WTC11 (cell line): ENCODE measurements at regions not wholly inside any gene's neighbourhood (a gene's known extent, or its start where the extent isn't known, plus 50 kb on each side); places are given as distances from the start of the nearest gene placed in this dataset.
A peak's percentile ranks its signal among the peaks of the same experiment; 100 is the strongest.

Experiments used
- ATAC-seq: fragments of 200-7000 bp; cut with Tn5 transposase; 2 replicates; pipeline ENCODE4 v1.10.0; 2021; ENCODE audit warnings: mild to moderate bottlenecking, moderate library complexity
- CTCF ChIA-PET: fragments of 300-600 bp; sonication (Branson Sonifier 250); formaldehyde crosslinking; loops from one replicate; lab custom pipeline; 2021; ENCODE audit warnings: antibody characterized with exemption; lab: Charles Lee
- POLR2A ChIA-PET: fragments of 350-600 bp; sonication (Branson Sonifier 250); formaldehyde crosslinking; loops from one replicate; lab custom pipeline; 2021; ENCODE audit warnings: antibody characterized with exemption; lab: Charles Lee
- DNase-seq: peaks from one replicate; pipeline ENCODE4 v3.0.0; 2021; ENCODE audit warnings: low spot score
- H3K27ac Mint-ChIP-seq: 2 replicates; pipeline ENCODE4 v1.8.0; 2021; ENCODE audit warnings: mixed read lengths
- H3K27me3 Mint-ChIP-seq: 2 replicates; pipeline ENCODE4 v1.8.0; 2021; ENCODE audit warnings: low read depth, mild to moderate bottlenecking, moderate library complexity, mixed read lengths
- H3K36me3 Mint-ChIP-seq: 2 replicates; pipeline ENCODE4 v1.8.0; 2021; ENCODE audit warnings: mixed read lengths
- H3K4me1 Mint-ChIP-seq: 2 replicates; pipeline ENCODE4 v1.8.0; 2022; ENCODE audit warnings: mixed read lengths
- H3K4me3 Mint-ChIP-seq: 2 replicates; pipeline ENCODE4 v1.8.0; 2021; ENCODE audit warnings: mild to moderate bottlenecking, moderate library complexity, mixed read lengths
- H3K9me3 Mint-ChIP-seq: 2 replicates; pipeline ENCODE4 v1.8.0; 2021; ENCODE audit warnings: mixed read lengths
- ATF1 ChIP-seq: sonication (generic); formaldehyde crosslinking; IDR thresholded peaks from 2 replicates; pipeline ENCODE4 v1.8.1; 2023; ENCODE audit warnings: mild to moderate bottlenecking, moderate library complexity, missing genetic modification reagents
- ATF3 ChIP-seq: sonication (generic); formaldehyde crosslinking; conservative IDR thresholded peaks from 2 replicates; pipeline ENCODE4 v1.8.1; 2022; ENCODE audit warnings: mild to moderate bottlenecking, missing genetic modification reagents
- ETV6 ChIP-seq: sonication (generic); formaldehyde crosslinking; IDR thresholded peaks from 2 replicates; pipeline ENCODE4 v1.8.1; 2022; ENCODE audit warnings: mild to moderate bottlenecking, missing genetic modification reagents
- GABPB1 ChIP-seq: sonication (generic); formaldehyde crosslinking; IDR thresholded peaks from 2 replicates; pipeline ENCODE4 v1.8.1; 2023; ENCODE audit warnings: mild to moderate bottlenecking, missing genetic modification reagents
- GTF2I ChIP-seq: fragments of 250-450 bp; sonication (Bioruptor Pico); conservative IDR thresholded peaks from 2 replicates; pipeline ENCODE4 v1.4.0; 2021; ENCODE audit warnings: mild to moderate bottlenecking
- JUN ChIP-seq: sonication (generic); formaldehyde crosslinking; IDR thresholded peaks from 2 replicates; pipeline ENCODE4 v1.8.0; 2023; ENCODE audit warnings: mild to moderate bottlenecking, missing genetic modification reagents
- KAT7 ChIP-seq: sonication (generic); formaldehyde crosslinking; IDR thresholded peaks from 2 replicates; pipeline ENCODE4 v1.8.1; 2023; ENCODE audit warnings: missing genetic modification reagents, mild to moderate bottlenecking, borderline replicate concordance
- MAX ChIP-seq: sonication (generic); formaldehyde crosslinking; IDR thresholded peaks from 2 replicates; pipeline ENCODE4 v1.8.0; 2022; ENCODE audit warnings: mild to moderate bottlenecking, missing genetic modification reagents
- NFATC4 ChIP-seq: fragments of 250-450 bp; sonication (Bioruptor Pico); IDR thresholded peaks from 2 replicates; pipeline ENCODE4 v1.9.0; 2021; ENCODE audit warnings: mild to moderate bottlenecking
- NFYB ChIP-seq: sonication (generic); formaldehyde crosslinking; conservative IDR thresholded peaks from 2 replicates; pipeline ENCODE4 v1.8.0; 2022; ENCODE audit warnings: low read depth, missing genetic modification reagents
- PRDM15 ChIP-seq: sonication (generic); formaldehyde crosslinking; IDR thresholded peaks from 2 replicates; pipeline ENCODE4 v1.8.0; 2022; ENCODE audit warnings: missing genetic modification reagents
- SMAD4 ChIP-seq: sonication (generic); formaldehyde crosslinking; IDR thresholded peaks from 2 replicates; pipeline ENCODE4 v1.8.0; 2022; ENCODE audit warnings: mild to moderate bottlenecking, missing genetic modification reagents
- TP53 ChIP-seq: sonication (generic); formaldehyde crosslinking; IDR thresholded peaks from 2 replicates; pipeline ENCODE4 v1.8.1; 2023; ENCODE audit warnings: mild to moderate bottlenecking, missing genetic modification reagents
- USF1 ChIP-seq: sonication (generic); formaldehyde crosslinking; IDR thresholded peaks from 2 replicates; pipeline ENCODE4 v1.8.0; 2022; ENCODE audit warnings: mild to moderate bottlenecking, missing genetic modification reagents
- ZBTB43 ChIP-seq: sonication (generic); formaldehyde crosslinking; IDR thresholded peaks from 2 replicates; pipeline ENCODE4 v1.8.1; 2023; ENCODE audit warnings: mild to moderate bottlenecking, missing genetic modification reagents
- ZNF219 ChIP-seq: sonication (generic); formaldehyde crosslinking; IDR thresholded peaks from 2 replicates; pipeline ENCODE4 v1.8.0; 2023; ENCODE audit warnings: missing genetic modification reagents, mild to moderate bottlenecking, borderline replicate concordance
- ZNF281 ChIP-seq: sonication (generic); formaldehyde crosslinking; IDR thresholded peaks from 2 replicates; pipeline ENCODE4 v1.8.0; 2023; ENCODE audit warnings: mild to moderate bottlenecking, missing genetic modification reagents
- ZNF532 ChIP-seq: fragments of 250-450 bp; sonication (Bioruptor Pico); IDR thresholded peaks from 2 replicates; pipeline ENCODE4 v1.9.0; 2021; ENCODE audit warnings: mild to moderate bottlenecking, borderline replicate concordance

GRCh38 chr9:15080401-15080800, 170.2 kb upstream of the FREM1 start (continued):
- TF ChIP-seq PRDM15 (CRISPR knock-in tag), result no peak
- TF ChIP-seq JUN (CRISPR knock-in tag), result no peak
- TF ChIP-seq ATF3 (CRISPR knock-in tag), result no peak
- no peak for TF ChIP-seq TP53
- no peak for TF ChIP-seq NFATC4

GRCh38 chr9:15079989-15080388, 169.8 kb upstream of the FREM1 start:
- H3K36me3 Mint-ChIP-seq, result peaks cover 3% of the 10 kb centered on the region; the same call in 1 of the 2 replicates
- TF ChIP-seq GABPB1 (CRISPR knock-in tag) (peak; percentile 83), SMAD4 (CRISPR knock-in tag) (no peak)
- ChIA-PET POLR2A (no interaction called here), CTCF (no interaction called here)
- peaks cover 12% of the 10 kb centered on the region for H3K9me3 Mint-ChIP-seq
- no peaks in the 10 kb centered on the region for H3K27me3 Mint-ChIP-seq
- H3K27ac Mint-ChIP-seq, result no peak overlapping the region
- H3K4me3 Mint-ChIP-seq, result no peak overlapping the region
- peaks cover 6% of the 10 kb centered on the region for H3K4me1 Mint-ChIP-seq
- ATAC-seq (peak; percentile 46), DNase-seq (no peak)

- ATAC-seq (no peak), DNase-seq (no peak)
- ChIA-PET POLR2A (no interaction called here), CTCF (no interaction called here)
- no peak overlapping the region for H3K4me3 Mint-ChIP-seq
- H3K4me1 Mint-ChIP-seq, result peaks cover 6% of the 10 kb centered on the region
- H3K27ac Mint-ChIP-seq, result no peak overlapping the region
- peaks cover 3% of the 10 kb centered on the region; the same call in 1 of the 2 replicates for H3K36me3 Mint-ChIP-seq
- no peaks in the 10 kb centered on the region for H3K27me3 Mint-ChIP-seq
- peaks cover 15% of the 10 kb centered on the region for H3K9me3 Mint-ChIP-seq
- TF ChIP-seq ZNF281 (no peak), ETV6 (no peak), ATF1 (CRISPR knock-in tag) (no peak), NFYB (no peak), ZNF532 (CRISPR knock-in tag) (no peak), ZNF219 (CRISPR knock-in tag) (no peak), KAT7 (CRISPR knock-in tag) (no peak), GTF2I (CRISPR knock-in tag) (no peak), MAX (CRISPR knock-in tag) (no peak), ZBTB43 (no peak), USF1 (CRISPR knock-in tag) (no peak)
Observed at GRCh38 chr9:15077946-15078729, 167.9 kb upstream of the FREM1 start.
